H1 (cell line): ENCODE measurements at regions not wholly inside any gene's neighbourhood (a gene's known extent, or its start where the extent isn't known, plus 50 kb on each side); places are given as distances from the start of the nearest gene placed in this dataset.

Experiments used
- CTCF ChIA-PET: fragments of 300-600 bp; sonication (Branson Sonifier 250); formaldehyde crosslinking; loops from one replicate; lab custom pipeline; 2021; ENCODE audit not compliant: partially characterized antibody; lab: Charles Lee
- POLR2A ChIA-PET: fragments of 300-600 bp; sonication (Branson Sonifier 250); formaldehyde crosslinking; loops from one replicate; lab custom pipeline; 2021; ENCODE audit warnings: inconsistent platforms; ENCODE audit not compliant: partially characterized antibody; lab: Charles Lee
- DNase-seq, 2 experiments: peaks; one replicate each; pipeline versions ENCODE4 v3.0.0 to v3.0.0-alpha.2; 2010 to 2022; ENCODE audit warnings: low spot score in 2 of 2, low read depth in 1 of 2, mixed read lengths in 1 of 2
- FAIRE-seq: peaks from 2 replicates; lab custom pipeline; 2011; peaks lifted over from hg19 to GRCh38; lab: Jason Lieb, UNC
- H2AFZ ChIP-seq: 2 replicates; pipeline ENCODE4 v1.8.1; 2012; ENCODE audit warnings: low read length, inconsistent platforms
- H2AK5ac ChIP-seq: 2 replicates; pipeline ENCODE4 v1.6.1; 2013; ENCODE audit warnings: low read depth, low read length
- H2BK120ac ChIP-seq: replicated peaks from 2 replicates; pipeline ENCODE3; 2013; ENCODE audit warnings: low read depth, low read length, inconsistent platforms
- H2BK12ac ChIP-seq: 2 replicates; pipeline ENCODE4 v1.6.1; 2013; ENCODE audit warnings: low read depth, low read length
- H2BK15ac ChIP-seq: 2 replicates; pipeline ENCODE4 v1.6.1; 2013; ENCODE audit warnings: low read length
- H2BK20ac ChIP-seq: 2 replicates; pipeline ENCODE4 v1.6.1; 2013; ENCODE audit warnings: low read length
- H2BK5ac ChIP-seq: 2 replicates; pipeline ENCODE4 v1.6.1; 2013; ENCODE audit warnings: low read depth, low read length
- H3K14ac ChIP-seq: 2 replicates; pipeline ENCODE4 v1.6.1; 2013; ENCODE audit warnings: inconsistent platforms; ENCODE audit not compliant: insufficient read length
- H3K18ac ChIP-seq: 2 replicates; pipeline ENCODE4 v1.6.1; 2013; ENCODE audit warnings: low read length; ENCODE audit errors: extremely low read depth
- H3K23ac ChIP-seq: 2 replicates; pipeline ENCODE4 v1.6.1; 2013; ENCODE audit warnings: inconsistent platforms; ENCODE audit not compliant: insufficient read length
- H3K23me2 ChIP-seq: 2 replicates; pipeline ENCODE4 v1.6.1; 2013; ENCODE audit warnings: low read depth, low read length
- H3K27ac ChIP-seq: 2 replicates; pipeline ENCODE4 v1.6.1; 2011; ENCODE audit warnings: low read depth, low read length, inconsistent platforms
- H3K27me3 ChIP-seq, 4 experiments: replicated peaks in 1 of 4; 1 replicate in 1 of 4; 2 replicates in 3 of 4; pipeline versions ENCODE4 v1.6.1 to v1.8.1; 2011 to 2013; ENCODE audit warnings: low read length in 3 of 4, mild to moderate bottlenecking in 3 of 4, inconsistent platforms in 2 of 4, mixed read lengths in 2 of 4, moderate library complexity in 1 of 4; ENCODE audit not compliant: control insufficient read depth in 3 of 4, insufficient read depth in 3 of 4; ENCODE audit errors: extremely low read depth in 1 of 4
- H3K36me3 ChIP-seq, 4 experiments: 2 replicates each; pipeline versions ENCODE4 v1.6.1 to v1.8.1; 2011 to 2013; ENCODE audit warnings: mild to moderate bottlenecking in 4 of 4, low read length in 3 of 4, moderate library complexity in 2 of 4, control low read depth in 1 of 4, inconsistent platforms in 1 of 4; ENCODE audit not compliant: insufficient read depth in 4 of 4, control insufficient read depth in 2 of 4
- H3K4ac ChIP-seq: replicated peaks from 2 replicates; pipeline ENCODE3; 2013; ENCODE audit warnings: low read length, low read depth, mixed read lengths, inconsistent platforms; ENCODE audit not compliant: insufficient read length
- H3K4me1 ChIP-seq, 4 experiments: replicated peaks in 1 of 4; 1 replicate in 1 of 4; 2 replicates in 3 of 4; pipeline versions ENCODE4 v1.6.1 to v1.8.1; 2011 to 2013; ENCODE audit warnings: low read length in 3 of 4, inconsistent platforms in 2 of 4, mixed read lengths in 1 of 4; ENCODE audit not compliant: insufficient read depth in 4 of 4, control insufficient read depth in 3 of 4
- H3K4me2 ChIP-seq, 2 experiments: 2 replicates each; pipeline versions ENCODE4 v1.6.1 to v1.8.1; 2011 to 2013; ENCODE audit warnings: low read depth in 2 of 2, low read length in 2 of 2, control low read depth in 1 of 2, inconsistent platforms in 1 of 2, mild to moderate bottlenecking in 1 of 2; ENCODE audit not compliant: insufficient read depth in 1 of 2
- H3K4me3 ChIP-seq, 4 experiments: fragments of 200-600, 300-600 bp in 1 of 4; sonication (generic), shearing (Covaris generic), sonication (Bioruptor Twin) in 1 of 4; 2 replicates each; pipeline versions ENCODE4 v1.5.1 to v1.8.1; 2011 to 2016; ENCODE audit warnings: low read length in 4 of 4, low read depth in 3 of 4, control low read depth in 2 of 4, inconsistent platforms in 2 of 4, mild to moderate bottlenecking in 2 of 4, mixed read lengths in 1 of 4, moderate library complexity in 1 of 4; ENCODE audit not compliant: insufficient read depth in 2 of 4; ENCODE audit errors: extremely low read depth in 1 of 4
- H3K56ac ChIP-seq: replicated peaks from 2 replicates; pipeline ENCODE3; 2013; ENCODE audit warnings: low read depth, mild to moderate bottlenecking, mixed read lengths, low read length, inconsistent platforms; ENCODE audit not compliant: insufficient read length
- H3K79me1 ChIP-seq: 2 replicates; pipeline ENCODE4 v1.6.1; 2013; ENCODE audit warnings: low read depth, low read length, control low read depth
- H3K79me2 ChIP-seq, 2 experiments: 2 replicates each; pipeline versions ENCODE4 v1.6.1 to v1.8.1; 2012 to 2013; ENCODE audit warnings: low read length in 2 of 2, mild to moderate bottlenecking in 2 of 2, inconsistent platforms in 1 of 2; ENCODE audit not compliant: insufficient read depth in 2 of 2, control insufficient read depth in 1 of 2
- H3K9ac ChIP-seq, 4 experiments: replicated peaks in 1 of 4; 1 replicate in 1 of 4; 2 replicates in 3 of 4; pipeline versions ENCODE4 v1.6.1 to v1.8.1; 2011 to 2013; ENCODE audit warnings: low read depth in 3 of 4, low read length in 3 of 4, control low read depth in 2 of 4, mild to moderate bottlenecking in 2 of 4, moderate library complexity in 2 of 4, inconsistent platforms in 1 of 4; ENCODE audit errors: extremely low read depth in 1 of 4
- H3K9me3 ChIP-seq, 2 experiments: 2 replicates each; pipeline versions ENCODE4 v1.6.1 to v1.8.1; 2012 to 2013; ENCODE audit warnings: mild to moderate bottlenecking in 2 of 2, moderate library complexity in 2 of 2, control low read depth in 1 of 2, inconsistent platforms in 1 of 2, low read depth in 1 of 2, low read length in 1 of 2, mixed read lengths in 1 of 2; ENCODE audit not compliant: insufficient read depth in 2 of 2
- H4K20me1 ChIP-seq, 2 experiments: replicated peaks in 1 of 2; 2 replicates each; pipeline versions ENCODE3 to v1.8.1; 2011 to 2013; ENCODE audit warnings: inconsistent platforms in 2 of 2, low read length in 2 of 2, mild to moderate bottlenecking in 1 of 2; ENCODE audit not compliant: insufficient read depth in 2 of 2, control insufficient read depth in 1 of 2
- H4K5ac ChIP-seq: 2 replicates; pipeline ENCODE4 v1.6.1; 2013; ENCODE audit warnings: low read length, low read depth, mixed read lengths, inconsistent platforms; ENCODE audit not compliant: insufficient read length
- H4K8ac ChIP-seq: 2 replicates; pipeline ENCODE4 v1.8.0; 2013; ENCODE audit warnings: mild to moderate bottlenecking, moderate library complexity, low read length, inconsistent platforms; ENCODE audit not compliant: insufficient read depth; ENCODE audit errors: extremely low read depth
- H4K91ac ChIP-seq: replicated peaks from 2 replicates; pipeline ENCODE3; 2013; ENCODE audit warnings: low read length, mixed read lengths, inconsistent platforms; ENCODE audit not compliant: insufficient read length
- HDAC6 ChIP-seq: IDR thresholded peaks from one replicate; pipeline ENCODE4 v1.7.1; 2012; ENCODE audit warnings: low read depth, mild to moderate bottlenecking, inconsistent platforms, low read length, moderate library complexity
- TF ChIP-seq, protein P1 (sequence below): fragments of 300-600 bp; sonication (generic); IDR thresholded peaks from 2 replicates; pipeline ENCODE4 v1.7.1; 2012; ENCODE audit warnings: low read length, moderate library complexity, mild to moderate bottlenecking, inconsistent platforms; ENCODE audit not compliant: insufficient replicate concordance

DNA sequence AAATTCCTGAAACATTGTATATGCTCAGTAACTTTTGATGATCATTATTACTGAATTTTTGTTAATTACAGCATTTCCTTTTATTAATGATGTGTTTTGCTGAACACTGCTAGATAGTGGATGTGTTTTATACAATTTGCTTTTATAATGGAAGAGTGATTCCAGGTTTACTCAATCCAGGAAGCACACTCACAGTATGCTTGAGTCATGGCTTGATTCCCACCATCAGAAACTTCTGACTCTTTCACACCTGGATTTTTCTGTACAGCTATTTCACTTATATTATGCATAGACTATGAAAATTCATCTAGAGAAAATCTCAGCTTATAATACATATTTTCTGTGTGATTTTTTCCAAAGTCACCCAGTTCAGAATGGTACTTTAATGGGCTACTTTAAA lies 1040.9 kb downstream of the GRM8 start:
- Histone ChIP-seq H3K27me3 (no peaks in the 10 kb centered on the region), H2BK12ac (no peak overlapping the region), H3K79me2 (no peaks in the 10 kb centered on the region), H2AK5ac (no peak overlapping the region), H3K23me2 (no peaks in the 10 kb centered on the region), H2BK5ac (no peak overlapping the region), H3K14ac (no peak overlapping the region), H2AFZ (no peak overlapping the region), H3K9ac (no peak overlapping the region), H3K27ac (no peak overlapping the region), H2BK15ac (no peak overlapping the region), H3K4ac (no peak overlapping the region), H4K91ac (no peak overlapping the region), H3K18ac (no peak overlapping the region), H3K4me1 (no peaks in the 10 kb centered on the region), H4K5ac (no peak overlapping the region), H3K56ac (no peak overlapping the region), H2BK120ac (no peak overlapping the region), H3K36me3 (no peaks in the 10 kb centered on the region), H3K4me2 (no peak overlapping the region), H2BK20ac (no peak overlapping the region), H3K4me3 (no peak overlapping the region), H4K20me1 (no peaks in the 10 kb centered on the region), H3K23ac (no peak overlapping the region), H3K9me3 (no peaks in the 10 kb centered on the region), H4K8ac (no peak overlapping the region)
- ChIA-PET CTCF (no interaction called here), POLR2A (no interaction called here)
- FAIRE-seq (no peak), DNase-seq (no peak)
- TF ChIP-seq HDAC6: no peak
- TF ChIP-seq, protein P1, sequence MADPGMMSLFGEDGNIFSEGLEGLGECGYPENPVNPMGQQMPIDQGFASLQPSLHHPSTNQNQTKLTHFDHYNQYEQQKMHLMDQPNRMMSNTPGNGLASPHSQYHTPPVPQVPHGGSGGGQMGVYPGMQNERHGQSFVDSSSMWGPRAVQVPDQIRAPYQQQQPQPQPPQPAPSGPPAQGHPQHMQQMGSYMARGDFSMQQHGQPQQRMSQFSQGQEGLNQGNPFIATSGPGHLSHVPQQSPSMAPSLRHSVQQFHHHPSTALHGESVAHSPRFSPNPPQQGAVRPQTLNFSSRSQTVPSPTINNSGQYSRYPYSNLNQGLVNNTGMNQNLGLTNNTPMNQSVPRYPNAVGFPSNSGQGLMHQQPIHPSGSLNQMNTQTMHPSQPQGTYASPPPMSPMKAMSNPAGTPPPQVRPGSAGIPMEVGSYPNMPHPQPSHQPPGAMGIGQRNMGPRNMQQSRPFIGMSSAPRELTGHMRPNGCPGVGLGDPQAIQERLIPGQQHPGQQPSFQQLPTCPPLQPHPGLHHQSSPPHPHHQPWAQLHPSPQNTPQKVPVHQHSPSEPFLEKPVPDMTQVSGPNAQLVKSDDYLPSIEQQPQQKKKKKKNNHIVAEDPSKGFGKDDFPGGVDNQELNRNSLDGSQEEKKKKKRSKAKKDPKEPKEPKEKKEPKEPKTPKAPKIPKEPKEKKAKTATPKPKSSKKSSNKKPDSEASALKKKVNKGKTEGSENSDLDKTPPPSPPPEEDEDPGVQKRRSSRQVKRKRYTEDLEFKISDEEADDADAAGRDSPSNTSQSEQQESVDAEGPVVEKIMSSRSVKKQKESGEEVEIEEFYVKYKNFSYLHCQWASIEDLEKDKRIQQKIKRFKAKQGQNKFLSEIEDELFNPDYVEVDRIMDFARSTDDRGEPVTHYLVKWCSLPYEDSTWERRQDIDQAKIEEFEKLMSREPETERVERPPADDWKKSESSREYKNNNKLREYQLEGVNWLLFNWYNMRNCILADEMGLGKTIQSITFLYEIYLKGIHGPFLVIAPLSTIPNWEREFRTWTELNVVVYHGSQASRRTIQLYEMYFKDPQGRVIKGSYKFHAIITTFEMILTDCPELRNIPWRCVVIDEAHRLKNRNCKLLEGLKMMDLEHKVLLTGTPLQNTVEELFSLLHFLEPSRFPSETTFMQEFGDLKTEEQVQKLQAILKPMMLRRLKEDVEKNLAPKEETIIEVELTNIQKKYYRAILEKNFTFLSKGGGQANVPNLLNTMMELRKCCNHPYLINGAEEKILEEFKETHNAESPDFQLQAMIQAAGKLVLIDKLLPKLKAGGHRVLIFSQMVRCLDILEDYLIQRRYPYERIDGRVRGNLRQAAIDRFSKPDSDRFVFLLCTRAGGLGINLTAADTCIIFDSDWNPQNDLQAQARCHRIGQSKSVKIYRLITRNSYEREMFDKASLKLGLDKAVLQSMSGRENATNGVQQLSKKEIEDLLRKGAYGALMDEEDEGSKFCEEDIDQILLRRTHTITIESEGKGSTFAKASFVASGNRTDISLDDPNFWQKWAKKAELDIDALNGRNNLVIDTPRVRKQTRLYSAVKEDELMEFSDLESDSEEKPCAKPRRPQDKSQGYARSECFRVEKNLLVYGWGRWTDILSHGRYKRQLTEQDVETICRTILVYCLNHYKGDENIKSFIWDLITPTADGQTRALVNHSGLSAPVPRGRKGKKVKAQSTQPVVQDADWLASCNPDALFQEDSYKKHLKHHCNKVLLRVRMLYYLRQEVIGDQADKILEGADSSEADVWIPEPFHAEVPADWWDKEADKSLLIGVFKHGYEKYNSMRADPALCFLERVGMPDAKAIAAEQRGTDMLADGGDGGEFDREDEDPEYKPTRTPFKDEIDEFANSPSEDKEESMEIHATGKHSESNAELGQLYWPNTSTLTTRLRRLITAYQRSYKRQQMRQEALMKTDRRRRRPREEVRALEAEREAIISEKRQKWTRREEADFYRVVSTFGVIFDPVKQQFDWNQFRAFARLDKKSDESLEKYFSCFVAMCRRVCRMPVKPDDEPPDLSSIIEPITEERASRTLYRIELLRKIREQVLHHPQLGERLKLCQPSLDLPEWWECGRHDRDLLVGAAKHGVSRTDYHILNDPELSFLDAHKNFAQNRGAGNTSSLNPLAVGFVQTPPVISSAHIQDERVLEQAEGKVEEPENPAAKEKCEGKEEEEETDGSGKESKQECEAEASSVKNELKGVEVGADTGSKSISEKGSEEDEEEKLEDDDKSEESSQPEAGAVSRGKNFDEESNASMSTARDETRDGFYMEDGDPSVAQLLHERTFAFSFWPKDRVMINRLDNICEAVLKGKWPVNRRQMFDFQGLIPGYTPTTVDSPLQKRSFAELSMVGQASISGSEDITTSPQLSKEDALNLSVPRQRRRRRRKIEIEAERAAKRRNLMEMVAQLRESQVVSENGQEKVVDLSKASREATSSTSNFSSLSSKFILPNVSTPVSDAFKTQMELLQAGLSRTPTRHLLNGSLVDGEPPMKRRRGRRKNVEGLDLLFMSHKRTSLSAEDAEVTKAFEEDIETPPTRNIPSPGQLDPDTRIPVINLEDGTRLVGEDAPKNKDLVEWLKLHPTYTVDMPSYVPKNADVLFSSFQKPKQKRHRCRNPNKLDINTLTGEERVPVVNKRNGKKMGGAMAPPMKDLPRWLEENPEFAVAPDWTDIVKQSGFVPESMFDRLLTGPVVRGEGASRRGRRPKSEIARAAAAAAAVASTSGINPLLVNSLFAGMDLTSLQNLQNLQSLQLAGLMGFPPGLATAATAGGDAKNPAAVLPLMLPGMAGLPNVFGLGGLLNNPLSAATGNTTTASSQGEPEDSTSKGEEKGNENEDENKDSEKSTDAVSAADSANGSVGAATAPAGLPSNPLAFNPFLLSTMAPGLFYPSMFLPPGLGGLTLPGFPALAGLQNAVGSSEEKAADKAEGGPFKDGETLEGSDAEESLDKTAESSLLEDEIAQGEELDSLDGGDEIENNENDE: no peak
- TF ChIP-seq, all 59 proteins: peak for 0
- no peaks in the 10 kb centered on the region for H3K79me1 ChIP-seq
